DOHH2 (cell line): ENCODE measurements at regions not wholly inside any gene's neighbourhood (a gene's known extent, or its start where the extent isn't known, plus 50 kb on each side); places are given as distances from the start of the nearest gene placed in this dataset.

Experiments used
- H3F3A ChIP-seq: fragments of 200-600 bp; sonication (generic), shearing (Covaris generic); 2 replicates; pipeline ENCODE4 v1.6.0; 2016; ENCODE audit warnings: antibody characterized with exemption, mild to moderate bottlenecking; ENCODE audit not compliant: control insufficient read depth, insufficient read depth
- H3K27ac ChIP-seq: fragments of 200-600 bp; sonication (generic); 2 replicates; pipeline ENCODE4 v1.5.1; 2014; ENCODE audit warnings: low read depth, mild to moderate bottlenecking, low read length, moderate library complexity
- H3K27me3 ChIP-seq: fragments of 200-600 bp; sonication (generic); 2 replicates; pipeline ENCODE4 v1.6.1; 2014; ENCODE audit warnings: mild to moderate bottlenecking, low read length, mixed read lengths; ENCODE audit not compliant: control insufficient read depth
- H3K36me3 ChIP-seq: fragments of 200-600 bp; sonication (generic); 2 replicates; pipeline ENCODE4 v1.6.1; 2014; ENCODE audit warnings: mild to moderate bottlenecking, low read length, moderate library complexity, mixed read lengths; ENCODE audit not compliant: control insufficient read depth
- H3K4me1 ChIP-seq: fragments of 200-600 bp; sonication (generic); 2 replicates; pipeline ENCODE4 v1.6.1; 2014; ENCODE audit warnings: mild to moderate bottlenecking, low read length, mixed read lengths; ENCODE audit not compliant: control insufficient read depth
- H3K4me2 ChIP-seq: fragments of 200-600 bp; sonication (generic); 2 replicates; pipeline ENCODE4 v1.6.0; 2014; ENCODE audit warnings: mild to moderate bottlenecking, low read length, moderate library complexity
- H3K4me3 ChIP-seq: fragments of 200-600 bp; sonication (generic); 2 replicates; pipeline ENCODE4 v1.5.1; 2014; ENCODE audit warnings: mild to moderate bottlenecking, low read length, mixed read lengths
- H3K79me2 ChIP-seq: fragments of 200-600 bp; sonication (generic); 2 replicates; pipeline ENCODE4 v1.6.1; 2014; ENCODE audit warnings: mild to moderate bottlenecking, low read length, mixed read lengths; ENCODE audit not compliant: control insufficient read depth
- H3K9me2 ChIP-seq: fragments of 200-600 bp; sonication (generic); replicated peaks from 2 replicates; pipeline ENCODE4 v1.6.1; 2014; ENCODE audit warnings: mild to moderate bottlenecking, low read length, mixed read lengths; ENCODE audit not compliant: control insufficient read depth
- H3K9me3 ChIP-seq: fragments of 200-600 bp; sonication (generic); 2 replicates; pipeline ENCODE4 v1.6.1; 2014; ENCODE audit warnings: antibody characterized with exemption, low read length, mixed read lengths; ENCODE audit not compliant: control insufficient read depth, insufficient read depth
- H4K20me1 ChIP-seq: fragments of 200-600 bp; sonication (generic); 2 replicates; pipeline ENCODE4 v1.6.0; 2014; ENCODE audit warnings: low read depth, mild to moderate bottlenecking, antibody characterized with exemption, low read length, moderate library complexity; ENCODE audit not compliant: control insufficient read depth, insufficient read depth
- CTCF ChIP-seq: fragments of 200-600 bp; sonication (generic); IDR thresholded peaks from one replicate; pipeline ENCODE4 v1.5.1; 2014; ENCODE audit warnings: antibody characterized with exemption, mild to moderate bottlenecking, low read depth, low read length; ENCODE audit not compliant: poor library complexity, severe bottlenecking
- EZH2phosphoT487 ChIP-seq: fragments of 200-600 bp; sonication (generic); IDR thresholded peaks from 2 replicates; pipeline ENCODE4 v1.6.1; 2017; ENCODE audit warnings: borderline replicate concordance, mild to moderate bottlenecking, antibody characterized with exemption, low read length, moderate library complexity, mixed read lengths

- H3K4me2 ChIP-seq = no peak overlapping the region
- H3K4me1 ChIP-seq = no peaks in the 10 kb centered on the region
- no peak overlapping the region for H3K27ac ChIP-seq
- H3F3A ChIP-seq = no peaks in the 10 kb centered on the region
- no peak overlapping the region for H3K4me3 ChIP-seq
- H3K9me3 ChIP-seq = no peaks in the 10 kb centered on the region
- no peaks in the 10 kb centered on the region for H3K36me3 ChIP-seq
- no peaks in the 10 kb centered on the region for H3K79me2 ChIP-seq
- TF ChIP-seq CTCF = no peak
- no peak for TF ChIP-seq EZH2phosphoT487
- H3K9me2 ChIP-seq = no peaks in the 10 kb centered on the region
- peaks cover 1% of the 10 kb centered on the region; the same call in 1 of the 2 replicates for H3K27me3 ChIP-seq
- no peaks in the 10 kb centered on the region for H4K20me1 ChIP-seq
Measured at GRCh38 chr4:112752061-112752460, 115.1 kb downstream of the LARP7 start.

GRCh38 chr4:112752510-112752909 lies 115.6 kb downstream of the LARP7 start:
- H3F3A ChIP-seq = no peaks in the 10 kb centered on the region
- no peak overlapping the region for H3K27ac ChIP-seq
- no peaks in the 10 kb centered on the region for H3K9me3 ChIP-seq
- no peaks in the 10 kb centered on the region for H4K20me1 ChIP-seq
- H3K4me2 ChIP-seq = no peak overlapping the region
- no peaks in the 10 kb centered on the region for H3K4me1 ChIP-seq
- H3K36me3 ChIP-seq = no peaks in the 10 kb centered on the region
- H3K9me2 ChIP-seq = no peaks in the 10 kb centered on the region
- TF ChIP-seq CTCF (no peak), EZH2phosphoT487 (no peak)
- no peak overlapping the region for H3K4me3 ChIP-seq
- no peaks in the 10 kb centered on the region for H3K79me2 ChIP-seq
- H3K27me3 ChIP-seq = no peaks in the 10 kb centered on the region

- no peaks in the 10 kb centered on the region for H3F3A ChIP-seq
- no peaks in the 10 kb centered on the region for H3K79me2 ChIP-seq
- no peaks in the 10 kb centered on the region for H3K9me3 ChIP-seq
- no peaks in the 10 kb centered on the region for H3K4me1 ChIP-seq
- H3K36me3 ChIP-seq = no peaks in the 10 kb centered on the region
- H3K4me2 ChIP-seq = no peak overlapping the region
- no peak overlapping the region for H3K27ac ChIP-seq
- H3K9me2 ChIP-seq = no peaks in the 10 kb centered on the region
- no peak overlapping the region for H3K4me3 ChIP-seq
- H4K20me1 ChIP-seq = no peaks in the 10 kb centered on the region
- no peak for TF ChIP-seq EZH2phosphoT487
- TF ChIP-seq CTCF = no peak
- no peaks in the 10 kb centered on the region for H3K27me3 ChIP-seq
Measured at GRCh38 chr4:112753333-112753732, 116.4 kb downstream of the LARP7 start.

GRCh38 chr4:112759313-112759712 lies 122.4 kb downstream of the LARP7 start:
- TF ChIP-seq EZH2phosphoT487 = no peak
- no peak for TF ChIP-seq CTCF
- Histone ChIP-seq H3K9me2 (no peaks in the 10 kb centered on the region), H3K4me1 (peaks cover 4% of the 10 kb centered on the region), H3K36me3 (no peaks in the 10 kb centered on the region), H3K4me3 (no peak overlapping the region), H3K4me2 (no peak overlapping the region), H3K27ac (no peak overlapping the region), H3K9me3 (no peaks in the 10 kb centered on the region), H3K79me2 (no peaks in the 10 kb centered on the region), H3K27me3 (no peaks in the 10 kb centered on the region), H4K20me1 (no peaks in the 10 kb centered on the region), H3F3A (no peaks in the 10 kb centered on the region)
